ENCODE measurements at regions not wholly inside any gene's neighbourhood (a gene's known extent, or its start where the extent isn't known, plus 50 kb on each side); places are given as distances from the start of the nearest gene placed in this dataset.
"Not testable (repeated sequence)": the region's sequence is repeated elsewhere in the genome, so short reads cannot be mapped to it uniquely, and the experiment has no call there.

GRCh38 chr15:47095833-47096232 lies 621.5 kb upstream of the SEMA6D start:
- H3K4me3 Mint-ChIP-seq: no peak overlapping the region
- H3K27me3 ChIP-seq (ENCODE audit: insufficient read depth, low read length): no peaks in the 10 kb centered on the region
- no peak for TF ChIP-seq CTCF (conservative IDR thresholded peaks at IDR 0.05)
- no peak overlapping the region for H2BK120ac ChIP-seq (ENCODE audit: low read depth, low read length, poor library complexity, severe bottlenecking)
- H3K4me1 ChIP-seq (ENCODE audit: insufficient read depth, low read length): no peaks in the 10 kb centered on the region
- no peak for DNase-seq
- no peak overlapping the region for H3K27ac Mint-ChIP-seq
- H3K14ac ChIP-seq (ENCODE audit: insufficient read depth, low read length): no peak overlapping the region
- no peak overlapping the region for H3K27ac ChIP-seq (ENCODE audit: insufficient read length, low read depth, low read length)
- no peak overlapping the region for H2BK12ac ChIP-seq (ENCODE audit: insufficient read length, low read depth, low read length)
- no peak overlapping the region for H3K18ac ChIP-seq (ENCODE audit: insufficient read length, low read depth, low read length)
- WGBS (ENCODE audit: extremely low coverage, insufficient read length, low lambda C conversion rate): no CpG with 5 or more reads among the region's 2 CpGs
- H2BK15ac ChIP-seq (ENCODE audit: low read depth, low read length): no peak overlapping the region
- no peaks in the 10 kb centered on the region for H3K79me2 ChIP-seq (ENCODE audit: insufficient read depth, low read length)
- peaks cover 0 to 3% of the 10 kb centered on the region in 2 experiments; a peak in 2 of 5 replicates for H3K9me3 Mint-ChIP-seq
- no peak overlapping the region for H3K56ac ChIP-seq (ENCODE audit: insufficient read length, low read depth, low read length)
- no peak overlapping the region for H3T11ph ChIP-seq (ENCODE audit: low read length)
- H3K36me3 Mint-ChIP-seq (ENCODE audit: insufficient read depth in 1 of 3, low read depth in 3 of 3): no peaks in the 10 kb centered on the region
- H4K5ac ChIP-seq (ENCODE audit: insufficient read length, low read depth, low read length): no peak overlapping the region
- no peak overlapping the region for H3K23ac ChIP-seq (ENCODE audit: insufficient read length, low read depth, low read length)
- no peak overlapping the region for H2BK5ac ChIP-seq (ENCODE audit: insufficient read length, low read length)
- H4K20me1 ChIP-seq (ENCODE audit: control insufficient read depth, insufficient read depth, insufficient read length): no peaks in the 10 kb centered on the region
- H3K4me1 Mint-ChIP-seq: peaks cover 7 to 8% of the 10 kb centered on the region in 2 experiments; a peak in 3 of 4 replicates
- no peaks in the 10 kb centered on the region for H3K27me3 Mint-ChIP-seq (ENCODE audit: low read depth)
- no peaks in the 10 kb centered on the region for H3K23me2 ChIP-seq (ENCODE audit: insufficient read length, low read depth, low read length, poor library complexity, severe bottlenecking)
- no peak overlapping the region for H4K8ac ChIP-seq (replicated peaks; ENCODE audit: insufficient read length, low read depth, low read length)
- H3K4ac ChIP-seq (ENCODE audit: low read depth, low read length): no peak overlapping the region
- H3K79me1 ChIP-seq (ENCODE audit: insufficient read depth, low read depth, low read length, poor library complexity, severe bottlenecking): no peaks in the 10 kb centered on the region
- H4K91ac ChIP-seq (ENCODE audit: insufficient read length, low read depth, low read length): no peak overlapping the region
- no peak overlapping the region for H2BK20ac ChIP-seq (ENCODE audit: low read depth, low read length, poor library complexity, severe bottlenecking)
- no peak overlapping the region for H3K9ac ChIP-seq (ENCODE audit: extremely low read depth, insufficient read length, low read length)
- H2AFZ ChIP-seq (ENCODE audit: low read length): no peak overlapping the region
- no peak overlapping the region for H3K4me2 ChIP-seq (ENCODE audit: insufficient read depth, insufficient read length, low read length)
- H3K9me3 ChIP-seq (ENCODE audit: control insufficient read depth, low read depth, low read length): no peaks in the 10 kb centered on the region
- H2AK5ac ChIP-seq (ENCODE audit: insufficient read length, low read length): no peak overlapping the region

- not testable (repeated sequence) for H3K79me2 ChIP-seq (ENCODE audit: insufficient read depth, low read length); H2AK5ac ChIP-seq (ENCODE audit: insufficient read length, low read length); H3K56ac ChIP-seq (ENCODE audit: insufficient read length, low read depth, low read length); H3K4me3 Mint-ChIP-seq; H3K27me3 ChIP-seq (ENCODE audit: insufficient read depth, low read length); H3K27ac ChIP-seq (ENCODE audit: insufficient read length, low read depth, low read length); H3K9me3 Mint-ChIP-seq; H3K4me1 Mint-ChIP-seq; H3T11ph ChIP-seq (ENCODE audit: low read length); H3K9me3 ChIP-seq (ENCODE audit: control insufficient read depth, low read depth, low read length); H2BK20ac ChIP-seq (ENCODE audit: low read depth, low read length, poor library complexity, severe bottlenecking); H3K27me3 Mint-ChIP-seq (ENCODE audit: low read depth); H3K23me2 ChIP-seq (ENCODE audit: insufficient read length, low read depth, low read length, poor library complexity, severe bottlenecking); H3K27ac Mint-ChIP-seq; H2BK15ac ChIP-seq (ENCODE audit: low read depth, low read length); H3K4ac ChIP-seq (ENCODE audit: low read depth, low read length); H4K91ac ChIP-seq (ENCODE audit: insufficient read length, low read depth, low read length); H4K8ac ChIP-seq (replicated peaks; ENCODE audit: insufficient read length, low read depth, low read length); H3K9ac ChIP-seq (ENCODE audit: extremely low read depth, insufficient read length, low read length); H2BK12ac ChIP-seq (ENCODE audit: insufficient read length, low read depth, low read length); H2AFZ ChIP-seq (ENCODE audit: low read length); H3K14ac ChIP-seq (ENCODE audit: insufficient read depth, low read length); H3K79me1 ChIP-seq (ENCODE audit: insufficient read depth, low read depth, low read length, poor library complexity, severe bottlenecking); H4K20me1 ChIP-seq (ENCODE audit: control insufficient read depth, insufficient read depth, insufficient read length); H3K4me2 ChIP-seq (ENCODE audit: insufficient read depth, insufficient read length, low read length); H2BK120ac ChIP-seq (ENCODE audit: low read depth, low read length, poor library complexity, severe bottlenecking); H3K23ac ChIP-seq (ENCODE audit: insufficient read length, low read depth, low read length); H3K18ac ChIP-seq (ENCODE audit: insufficient read length, low read depth, low read length); H2BK5ac ChIP-seq (ENCODE audit: insufficient read length, low read length); H3K36me3 Mint-ChIP-seq (ENCODE audit: insufficient read depth in 1 of 3, low read depth in 3 of 3); H4K5ac ChIP-seq (ENCODE audit: insufficient read length, low read depth, low read length); DNase-seq; H3K4me1 ChIP-seq (ENCODE audit: insufficient read depth, low read length)
These were observed 618.8 kb upstream of the SEMA6D start for GRCh38 chr15:47098526-47098925.

All from H9 (cell line).